Activated naive CD4-positive, alpha-beta T cell treated with anti-CD3 and anti-CD28 coated beads, Interleukin-2, amount 10 ng/mL, durations not matched to agents 7 days and 5 days (primary cell): ENCODE measurements at regions not wholly inside any gene's neighbourhood (a gene's known extent, or its start where the extent isn't known, plus 50 kb on each side); places are given as distances from the start of the nearest gene placed in this dataset.
A peak's percentile ranks its signal among the peaks of the same experiment; 100 is the strongest.

Experiments
- CTCF ChIA-PET: fragments of 350-600 bp; sonication (Branson Sonifier 250); formaldehyde crosslinking; loops from one replicate; lab custom pipeline; 2021; ENCODE audit warnings: antibody characterized with exemption; lab: Charles Lee
- DNase-seq: peaks from one replicate; pipeline ENCODE4 v3.0.0-alpha.2; 2020
- H3K27ac Mint-ChIP-seq: one replicate; pipeline ENCODE4 v1.8.0; 2021; ENCODE audit warnings: mild to moderate bottlenecking, moderate library complexity, mixed read lengths
- H3K27me3 Mint-ChIP-seq: one replicate; pipeline ENCODE4 v1.8.0; 2021; ENCODE audit warnings: mild to moderate bottlenecking, mixed read lengths
- H3K36me3 Mint-ChIP-seq: one replicate; pipeline ENCODE4 v1.8.0; 2021; ENCODE audit warnings: mixed read lengths
- H3K4me1 Mint-ChIP-seq: one replicate; pipeline ENCODE4 v1.8.0; 2021; ENCODE audit warnings: mixed read lengths
- H3K4me3 Mint-ChIP-seq: one replicate; pipeline ENCODE4 v1.8.0; 2021; ENCODE audit warnings: mild to moderate bottlenecking, moderate library complexity, mixed read lengths
- H3K9me3 Mint-ChIP-seq: one replicate; pipeline ENCODE4 v1.8.0; 2021; ENCODE audit warnings: mixed read lengths

DNA sequence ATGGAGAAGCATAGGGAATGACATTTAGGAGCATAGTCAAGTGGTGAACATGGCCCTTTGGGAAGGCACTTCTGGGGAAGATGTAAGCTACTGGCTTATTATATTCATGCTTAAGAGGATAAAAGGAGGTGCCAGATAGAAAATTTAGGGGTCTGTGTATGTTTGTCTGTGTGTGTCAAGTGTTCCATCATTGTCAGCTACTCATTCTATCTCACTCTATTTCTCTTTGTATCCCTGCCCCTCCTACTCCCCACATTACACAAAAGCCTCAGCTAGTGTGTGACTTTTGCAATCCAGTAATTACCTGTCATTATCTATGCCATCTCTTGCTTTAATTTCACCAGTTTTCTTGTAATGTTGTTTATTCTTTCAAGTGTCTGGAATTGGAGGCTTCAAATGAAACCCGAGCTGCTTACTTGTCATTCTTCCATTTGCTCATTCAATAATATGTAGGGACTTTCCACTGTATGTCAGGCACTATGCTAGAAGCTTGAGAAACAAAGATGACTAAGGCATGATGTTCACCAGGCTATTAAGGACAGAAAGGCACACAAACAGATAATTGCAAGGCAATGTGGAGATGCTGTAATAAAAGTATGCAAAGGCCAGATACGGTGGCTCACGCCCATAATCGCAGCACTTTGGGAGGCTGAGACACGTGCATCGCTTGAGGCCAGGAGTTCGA lies 229.8 kb upstream of the TEX13C start:
- Mint-ChIP-seq H3K4me3 (no peak overlapping the region), H3K27me3 (no peaks in the 10 kb centered on the region), H3K9me3 (no peaks in the 10 kb centered on the region), H3K36me3 (no peaks in the 10 kb centered on the region), H3K4me1 (no peaks in the 10 kb centered on the region), H3K27ac (no peak overlapping the region)
- DNase-seq: no peak
- CTCF ChIA-PET: no interaction called here

DNA sequence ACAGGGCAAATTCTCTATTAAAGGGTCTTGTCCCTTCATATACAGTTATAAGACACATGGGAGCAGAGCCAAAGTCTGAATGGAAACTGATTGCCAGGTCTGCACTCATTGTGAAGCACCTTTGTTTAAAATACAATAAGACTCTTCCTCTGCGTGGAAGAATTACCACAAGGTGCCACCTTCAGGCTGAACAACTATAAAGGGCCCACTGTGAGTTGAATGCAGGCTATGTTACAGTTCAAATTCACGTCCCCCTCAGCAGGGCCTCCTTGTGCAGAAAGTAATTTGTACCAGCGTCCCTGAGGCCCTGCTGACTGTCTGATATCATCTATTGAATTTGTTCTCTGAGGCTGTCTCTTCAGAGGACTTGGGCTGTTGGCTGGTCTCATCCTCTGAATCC lies 225.8 kb upstream of the TEX13C start:
- Mint-ChIP-seq H3K27me3 (no peaks in the 10 kb centered on the region), H3K27ac (no peak overlapping the region), H3K9me3 (no peaks in the 10 kb centered on the region), H3K36me3 (no peaks in the 10 kb centered on the region), H3K4me1 (no peaks in the 10 kb centered on the region), H3K4me3 (no peak overlapping the region)
- CTCF ChIA-PET: no interaction called here
- no peak for DNase-seq

DNA sequence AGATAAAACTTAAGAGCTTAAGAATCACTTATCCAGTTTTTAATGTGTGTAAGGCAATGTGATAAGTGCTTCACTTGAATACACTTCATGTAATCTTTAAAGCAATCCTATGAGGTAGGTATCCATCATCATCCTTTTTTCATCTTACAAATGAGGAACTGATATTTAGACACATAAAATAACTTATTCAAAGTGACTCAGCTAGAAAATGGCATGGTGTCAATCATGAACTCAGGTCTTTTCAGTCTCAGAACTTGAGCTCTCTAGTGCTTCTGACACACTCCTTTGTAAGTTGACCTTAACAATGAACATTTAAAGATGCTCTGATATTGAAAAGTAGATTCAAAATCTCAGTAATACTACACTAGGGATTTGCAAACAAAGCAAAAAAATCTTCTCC lies 224.8 kb upstream of the TEX13C start:
- no peaks in the 10 kb centered on the region for H3K4me1 Mint-ChIP-seq
- H3K36me3 Mint-ChIP-seq: no peaks in the 10 kb centered on the region
- CTCF ChIA-PET: no interaction called here
- no peak overlapping the region for H3K27ac Mint-ChIP-seq
- H3K4me3 Mint-ChIP-seq: no peak overlapping the region
- DNase-seq: no peak
- H3K27me3 Mint-ChIP-seq: no peaks in the 10 kb centered on the region
- H3K9me3 Mint-ChIP-seq: no peaks in the 10 kb centered on the region

DNA sequence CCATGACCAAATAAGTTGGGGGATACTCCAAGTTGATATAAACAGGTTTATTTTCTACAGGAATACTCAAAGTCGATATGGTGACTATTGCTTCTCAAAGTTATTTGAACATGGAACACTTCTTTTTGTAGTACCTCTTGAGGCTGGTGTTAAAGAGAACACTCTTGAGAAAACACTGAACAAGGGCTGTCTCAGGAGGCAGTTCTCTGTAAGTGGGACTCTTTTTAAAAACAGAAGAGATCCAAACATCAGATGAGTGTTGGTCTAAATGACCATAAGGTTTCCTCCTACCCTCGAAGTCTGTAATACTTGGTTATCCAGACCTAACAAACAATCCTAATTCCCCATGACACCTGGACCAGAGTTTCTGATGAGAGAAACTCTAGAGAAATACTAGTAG lies 223.2 kb upstream of the TEX13C start:
- Mint-ChIP-seq H3K4me1 (no peaks in the 10 kb centered on the region), H3K36me3 (no peaks in the 10 kb centered on the region), H3K9me3 (no peaks in the 10 kb centered on the region), H3K4me3 (no peak overlapping the region), H3K27ac (no peak overlapping the region), H3K27me3 (no peaks in the 10 kb centered on the region)
- CTCF ChIA-PET: no interaction called here
- DNase-seq: no peak

DNA sequence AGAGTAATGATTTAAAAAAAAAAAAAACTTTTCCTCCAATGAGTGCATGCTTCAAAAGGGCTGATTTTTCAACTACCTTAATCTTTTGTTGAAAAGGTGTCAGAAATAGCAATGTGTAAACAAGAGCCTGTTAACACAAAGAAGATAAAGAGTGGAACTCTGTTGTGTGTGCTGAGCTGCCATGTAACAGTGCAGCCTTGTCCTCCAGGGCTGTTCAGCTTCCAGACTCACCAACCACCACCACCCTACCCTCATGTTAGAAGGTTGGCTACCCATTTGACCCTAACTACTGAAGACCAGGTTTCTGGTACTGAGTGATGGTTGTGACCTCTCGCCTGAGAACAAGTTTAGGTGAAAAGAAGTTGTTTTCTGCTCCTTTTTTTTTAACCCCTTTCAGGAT lies 222.8 kb upstream of the TEX13C start:
- CTCF ChIA-PET: no interaction called here
- Mint-ChIP-seq H3K36me3 (no peaks in the 10 kb centered on the region), H3K27ac (no peak overlapping the region), H3K4me3 (no peak overlapping the region), H3K27me3 (no peaks in the 10 kb centered on the region), H3K9me3 (no peaks in the 10 kb centered on the region), H3K4me1 (no peaks in the 10 kb centered on the region)
- no peak for DNase-seq

DNA sequence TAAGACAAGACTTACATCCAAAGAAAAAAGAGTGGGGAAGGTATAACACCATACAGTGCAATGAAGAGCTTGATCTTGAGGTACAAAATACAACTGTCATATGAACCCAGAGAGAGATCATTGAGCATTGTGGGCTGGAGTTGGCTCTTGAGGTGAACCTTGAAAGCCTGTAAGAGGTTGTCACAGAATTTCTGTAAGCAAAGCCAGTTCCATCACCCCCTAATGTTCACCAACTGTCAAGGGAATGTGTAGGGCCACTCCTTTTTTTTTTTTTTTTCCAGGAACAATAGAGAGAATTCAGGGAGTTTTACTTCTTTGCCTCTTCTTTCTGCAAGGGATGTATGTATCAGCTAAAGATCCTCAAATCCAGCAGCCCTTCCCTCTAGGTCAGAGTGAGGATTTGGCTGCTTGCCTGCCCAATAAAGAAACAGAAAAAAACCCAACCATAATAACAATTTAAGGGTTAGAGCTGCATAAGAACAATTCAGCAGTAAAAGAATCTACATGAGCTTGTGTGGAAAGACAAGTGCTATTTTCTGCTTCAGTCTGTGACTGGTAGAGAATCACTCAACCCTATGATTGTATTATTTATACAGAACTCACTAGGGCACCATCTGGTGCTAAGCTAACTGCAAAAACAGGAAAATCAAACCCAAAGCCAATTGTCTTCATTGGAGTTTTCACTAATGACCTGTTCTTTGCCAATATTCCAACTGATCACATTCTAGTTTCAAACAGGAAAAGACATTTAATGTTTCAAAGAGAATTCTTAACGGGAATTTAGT lies 217.5 kb upstream of the TEX13C start:
- Mint-ChIP-seq H3K36me3 (no peaks in the 10 kb centered on the region), H3K4me1 (no peaks in the 10 kb centered on the region), H3K27ac (no peak overlapping the region), H3K27me3 (no peaks in the 10 kb centered on the region), H3K9me3 (no peaks in the 10 kb centered on the region), H3K4me3 (no peak overlapping the region)
- no peak for DNase-seq
- CTCF ChIA-PET: no interaction called here

DNA sequence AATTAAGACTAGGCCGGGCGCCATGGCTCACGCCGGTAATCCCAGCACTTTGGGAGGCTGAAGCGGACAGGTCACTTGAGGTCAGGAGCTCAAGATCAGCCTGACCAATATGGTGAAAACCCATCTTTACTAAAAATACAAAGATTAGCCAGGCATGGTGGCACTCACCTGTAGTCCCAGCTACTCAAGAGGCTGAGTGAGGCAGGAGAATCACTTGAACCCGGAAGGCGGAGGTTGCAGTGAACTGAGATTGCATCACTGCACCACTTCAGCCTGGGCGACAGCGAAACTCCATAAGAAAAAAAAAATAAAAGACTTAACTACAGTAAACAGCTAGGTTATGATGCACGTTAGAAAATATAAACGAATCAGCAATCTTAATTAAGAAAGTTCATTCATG lies 216.0 kb upstream of the TEX13C start:
- Mint-ChIP-seq H3K9me3 (no peaks in the 10 kb centered on the region), H3K27ac (no peak overlapping the region), H3K4me3 (no peak overlapping the region), H3K36me3 (no peaks in the 10 kb centered on the region), H3K4me1 (no peaks in the 10 kb centered on the region), H3K27me3 (no peaks in the 10 kb centered on the region)
- CTCF ChIA-PET: interaction anchor here (0.6 kb wide), 1 partner anchor 368 kb away, joined by 3 read pairs; no protein-coding TSS in a partner anchor
- no peak for DNase-seq

DNA sequence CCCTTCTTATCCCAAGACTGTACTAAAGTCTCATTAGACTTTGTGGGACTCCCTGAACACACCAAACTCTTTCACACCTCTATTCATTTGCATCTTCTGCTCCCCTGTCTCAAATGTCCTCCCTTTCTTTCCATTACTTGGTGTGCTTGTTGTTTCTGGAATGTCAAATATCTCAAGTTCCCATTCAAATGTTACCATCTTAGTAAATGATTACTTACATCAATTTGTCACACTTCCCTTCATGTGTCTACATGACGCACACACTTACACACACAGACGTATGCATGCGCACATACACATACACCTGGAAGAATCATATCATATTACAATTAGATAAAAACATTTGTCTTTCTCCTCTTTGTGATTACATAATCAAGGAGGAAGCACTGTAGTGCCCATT lies 210.8 kb upstream of the TEX13C start:
- Mint-ChIP-seq H3K27me3 (no peaks in the 10 kb centered on the region), H3K36me3 (no peaks in the 10 kb centered on the region), H3K4me3 (no peak overlapping the region), H3K9me3 (no peaks in the 10 kb centered on the region), H3K27ac (no peak overlapping the region), H3K4me1 (no peaks in the 10 kb centered on the region)
- no peak for DNase-seq
- CTCF ChIA-PET: no interaction called here

DNA sequence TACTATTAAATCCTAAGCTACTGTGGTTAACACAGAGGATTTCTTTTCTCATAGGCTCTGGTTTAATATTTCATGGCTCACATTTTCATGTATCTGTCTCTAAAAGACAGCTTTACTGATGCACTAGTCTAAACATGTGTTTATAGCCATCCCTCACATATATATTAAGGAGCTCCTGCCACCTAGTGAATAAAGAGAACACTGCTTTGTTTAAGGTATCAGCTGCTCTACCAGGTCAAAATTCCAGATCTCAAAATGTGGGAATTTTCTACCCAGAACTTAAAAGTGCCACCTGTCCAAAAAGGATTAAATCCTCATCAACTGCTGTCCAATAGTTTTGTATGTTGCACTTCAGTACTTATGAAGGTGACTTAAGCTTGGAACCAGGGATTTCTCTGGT lies 188.5 kb upstream of the TEX13C start:
- DNase-seq: no peak
- H3K4me1 Mint-ChIP-seq: no peaks in the 10 kb centered on the region
- H3K9me3 Mint-ChIP-seq: peaks cover 2% of the 10 kb centered on the region
- H3K27me3 Mint-ChIP-seq: no peaks in the 10 kb centered on the region
- CTCF ChIA-PET: interaction anchor here (1.1 to 1.6 kb wide), 2 partner anchors 725 to 746 kb away, joined by 3 to 8 read pairs; no protein-coding TSS in a partner anchor
- no peak overlapping the region for H3K4me3 Mint-ChIP-seq
- no peaks in the 10 kb centered on the region for H3K36me3 Mint-ChIP-seq
- H3K27ac Mint-ChIP-seq: no peak overlapping the region

DNA sequence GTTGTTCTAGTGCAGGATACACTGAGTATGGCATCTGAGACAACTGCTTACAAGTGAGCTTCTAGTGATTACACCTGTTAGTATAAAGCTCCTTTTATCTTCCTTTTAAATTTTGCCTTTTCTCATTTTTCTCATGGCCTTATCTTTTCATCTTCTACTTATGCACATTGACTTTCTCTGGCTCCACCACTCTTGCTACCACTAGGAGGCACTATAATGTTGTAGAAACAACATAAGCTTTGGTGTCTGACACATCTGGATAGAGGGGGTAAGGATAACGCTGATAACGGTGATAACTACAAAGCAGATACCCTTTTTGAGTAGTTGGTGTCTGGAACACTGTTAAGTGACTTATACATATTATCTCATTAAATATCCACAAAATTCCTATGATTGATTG lies 187.4 kb upstream of the TEX13C start:
- CTCF ChIA-PET: interaction anchor here (0.7 to 0.8 kb wide), 2 partner anchors 396 to 744 kb away, joined by 3 to 5 read pairs; no protein-coding TSS in a partner anchor
- Mint-ChIP-seq H3K27ac (no peak overlapping the region), H3K27me3 (no peaks in the 10 kb centered on the region), H3K4me1 (no peaks in the 10 kb centered on the region), H3K36me3 (no peaks in the 10 kb centered on the region), H3K4me3 (no peak overlapping the region), H3K9me3 (peaks cover 2% of the 10 kb centered on the region)
- peak; percentile 18 for DNase-seq

DNA sequence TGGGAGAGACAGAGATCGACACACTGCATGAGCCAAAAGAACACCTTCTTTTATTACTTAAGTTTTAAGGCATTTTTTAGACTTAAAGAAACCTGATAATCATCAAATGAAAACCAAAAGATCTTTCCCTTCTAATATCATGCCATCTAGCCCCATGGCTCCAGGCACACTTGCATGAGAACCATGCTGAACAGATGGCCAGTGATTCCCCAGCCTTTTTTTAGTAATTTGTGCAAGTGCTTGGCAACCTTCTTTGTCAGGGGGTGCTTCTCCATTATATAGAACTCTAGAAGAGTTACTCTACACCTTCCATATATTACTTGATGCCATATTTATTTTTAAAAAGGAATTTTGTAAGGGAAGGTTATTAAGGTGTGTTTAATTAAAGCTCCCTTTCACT lies 182.2 kb upstream of the TEX13C start:
- no peak overlapping the region for H3K4me3 Mint-ChIP-seq

DNA sequence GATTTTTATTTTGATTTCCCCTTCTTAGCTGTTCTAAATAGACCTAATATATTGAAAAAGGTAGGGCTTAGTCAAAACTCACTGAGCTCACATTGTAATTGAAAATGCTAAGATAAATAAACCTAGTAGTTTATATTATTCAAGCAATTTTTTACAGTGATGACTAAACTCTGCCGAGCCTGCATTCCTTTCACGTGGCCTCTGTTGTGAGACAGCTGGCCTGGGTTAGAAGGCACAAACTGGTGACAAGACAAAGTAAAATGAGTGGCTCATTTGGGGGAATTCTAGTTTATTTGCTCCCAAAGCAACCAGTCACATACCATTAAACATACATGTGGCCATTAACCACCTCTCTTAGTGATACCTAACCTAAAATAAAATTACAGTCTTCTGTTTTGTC lies 169.4 kb upstream of the TEX13C start:
- Mint-ChIP-seq H3K9me3 (no peaks in the 10 kb centered on the region), H3K36me3 (no peaks in the 10 kb centered on the region), H3K4me3 (no peak overlapping the region), H3K27ac (no peak overlapping the region), H3K27me3 (no peaks in the 10 kb centered on the region), H3K4me1 (no peaks in the 10 kb centered on the region)
- CTCF ChIA-PET: no interaction called here
- DNase-seq: no peak

More for the DNA sequence above, 182.2 kb upstream of the TEX13C start:
- CTCF ChIA-PET: no interaction called here
- no peak for DNase-seq
- no peaks in the 10 kb centered on the region for H3K36me3 Mint-ChIP-seq
- H3K9me3 Mint-ChIP-seq: no peaks in the 10 kb centered on the region
- no peak overlapping the region for H3K27ac Mint-ChIP-seq
- no peaks in the 10 kb centered on the region for H3K27me3 Mint-ChIP-seq
- no peaks in the 10 kb centered on the region for H3K4me1 Mint-ChIP-seq

DNA sequence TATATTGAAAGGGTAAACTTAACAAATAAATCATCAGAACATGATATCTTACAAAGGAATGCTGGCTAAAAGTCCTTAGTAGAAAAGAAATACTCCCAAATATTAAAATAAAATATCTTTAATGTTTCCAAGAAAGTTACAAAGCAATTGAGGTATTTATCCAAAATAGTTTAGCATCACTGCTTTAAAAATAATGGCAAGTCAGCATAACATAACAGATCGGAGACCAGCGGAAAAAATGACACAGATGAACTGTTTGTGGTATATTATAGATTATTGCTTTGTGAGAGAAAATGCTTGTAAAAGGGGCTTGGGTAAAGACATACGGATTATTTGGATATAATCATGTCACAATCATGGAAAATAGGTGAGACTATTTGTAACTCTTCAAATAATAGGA lies 168.5 kb upstream of the TEX13C start:
- H3K27me3 Mint-ChIP-seq: no peaks in the 10 kb centered on the region

DNA sequence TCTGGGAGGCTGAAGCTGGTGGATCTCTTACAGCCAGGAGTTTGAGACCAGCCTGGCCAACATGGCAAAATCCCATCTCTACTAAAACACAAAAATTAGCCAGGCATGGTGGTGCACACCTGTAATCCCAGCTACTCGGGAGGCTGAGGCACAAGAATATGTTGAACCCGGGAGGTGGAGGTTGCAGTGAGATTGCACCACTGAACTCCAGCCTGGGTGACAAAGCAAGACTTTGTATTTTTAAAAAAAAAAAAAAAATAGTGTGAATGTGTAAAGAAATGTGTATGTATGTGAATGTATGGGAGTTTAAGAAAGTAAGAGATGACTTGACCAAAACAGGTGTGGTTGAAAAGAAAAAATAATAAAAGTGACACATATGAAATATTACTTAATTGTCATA lies 167.7 kb upstream of the TEX13C start:
- Mint-ChIP-seq H3K27me3 (no peaks in the 10 kb centered on the region), H3K27ac (no peak overlapping the region), H3K4me3 (no peak overlapping the region), H3K4me1 (no peaks in the 10 kb centered on the region), H3K36me3 (no peaks in the 10 kb centered on the region), H3K9me3 (no peaks in the 10 kb centered on the region)
- CTCF ChIA-PET: no interaction called here
- DNase-seq: no peak

More for the DNA sequence above, 168.5 kb upstream of the TEX13C start:
- Mint-ChIP-seq H3K4me1 (no peaks in the 10 kb centered on the region), H3K9me3 (no peaks in the 10 kb centered on the region), H3K27ac (no peak overlapping the region), H3K36me3 (no peaks in the 10 kb centered on the region), H3K4me3 (no peak overlapping the region)
- CTCF ChIA-PET: no interaction called here
- DNase-seq: no peak

DNA sequence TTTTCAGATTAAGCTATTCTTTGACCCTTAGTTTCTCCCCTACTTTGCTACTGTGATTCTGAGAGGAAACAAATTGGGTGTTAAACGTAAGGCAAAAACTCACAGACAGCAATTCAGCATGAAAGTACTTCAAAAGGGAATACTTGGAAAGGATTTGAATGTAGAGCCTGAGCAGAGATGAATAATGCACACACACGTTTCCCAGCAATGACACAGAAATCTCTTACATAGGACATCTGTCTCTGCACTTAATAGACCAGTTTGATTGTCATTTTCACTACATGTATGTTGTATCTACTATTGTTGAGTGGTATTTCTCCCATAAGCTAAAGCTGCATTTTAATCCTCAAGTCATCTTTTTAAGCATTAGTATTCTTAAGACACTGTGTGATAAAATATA lies 166.1 kb upstream of the TEX13C start:
- DNase-seq: no peak
- H3K27me3 Mint-ChIP-seq: no peaks in the 10 kb centered on the region
- no peaks in the 10 kb centered on the region for H3K4me1 Mint-ChIP-seq
- CTCF ChIA-PET: no interaction called here
- no peak overlapping the region for H3K4me3 Mint-ChIP-seq
- H3K9me3 Mint-ChIP-seq: no peaks in the 10 kb centered on the region
- no peak overlapping the region for H3K27ac Mint-ChIP-seq
- H3K36me3 Mint-ChIP-seq: no peaks in the 10 kb centered on the region
